ENCODE measurements at regions not wholly inside any gene's neighbourhood (a gene's known extent, or its start where the extent isn't known, plus 50 kb on each side); places are given as distances from the start of the nearest gene placed in this dataset.

DNA sequence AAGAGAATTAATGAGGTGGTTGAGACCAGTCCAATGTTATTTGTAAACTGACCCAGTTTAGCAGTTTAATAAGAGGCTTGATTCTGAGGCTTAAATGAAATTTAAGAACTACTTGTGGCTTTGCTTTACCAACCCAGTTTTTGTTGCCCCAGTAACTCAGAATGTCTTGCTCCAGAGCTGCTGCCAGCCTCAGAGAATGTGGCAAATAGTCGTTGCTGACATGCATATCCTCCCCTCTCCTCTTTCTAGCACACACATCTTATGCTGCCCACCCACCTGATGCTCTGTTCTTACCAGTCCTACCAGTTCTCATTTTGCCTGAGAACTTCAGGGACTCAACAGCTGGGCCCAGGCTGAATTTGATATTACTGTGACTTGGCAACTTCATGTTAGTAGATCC, 92.4 kb upstream of the TSC22D2 start:
- Histone ChIP-seq H2AFZ (ENCODE audit: low read depth, low read length, poor library complexity, severe bottlenecking) (no peak overlapping the region), H3K27me3 (ENCODE audit: insufficient read depth, low read length) (no peaks in the 10 kb centered on the region), H3K4me3 (replicated peaks in 1 of 2; ENCODE audit: low read depth in 1 of 2, low read length in 2 of 2) (no peak overlapping the region), H4K20me1 (ENCODE audit: insufficient read depth) (no peaks in the 10 kb centered on the region), H3K9me2 (ENCODE audit: insufficient read depth) (no peaks in the 10 kb centered on the region), H3K27ac (ENCODE audit: low read depth, low read length) (no peak overlapping the region), H3K4me2 (ENCODE audit: low read length) (no peak overlapping the region), H3K4me1 (ENCODE audit: control insufficient read depth in 1 of 2, insufficient read depth in 2 of 2, low read length in 2 of 2) (peaks cover 6 to 30% of the 10 kb centered on the region in 2 experiments), H3K9ac (ENCODE audit: low read length) (no peak overlapping the region), H3K36me3 (ENCODE audit: control insufficient read depth in 1 of 2, insufficient read depth in 2 of 2, low read length in 2 of 2) (no peaks in the 10 kb centered on the region), H3K9me3 (ENCODE audit: control insufficient read depth in 1 of 2, insufficient read depth in 1 of 2, low read depth in 1 of 2, low read length in 2 of 2) (no peaks in the 10 kb centered on the region), H3K79me2 (ENCODE audit: insufficient read depth, low read length) (no peaks in the 10 kb centered on the region)
- no peak for DNase-seq (ENCODE audit: low read depth, low spot score)
- POLR2A ChIA-PET: no interaction called here
- RAD21 ChIA-PET (ENCODE audit: low non-redundant PET in 1 of 2, low total read pairs in 2 of 2, uncharacterized antibody in 2 of 2, unreplicated experiment in 2 of 2): no interaction called here
- ATAC-seq: no peak
- no TSS peak for BruUV-seq (replicated peaks)
- no peak for TF ChIP-seq EGR1 (IDR thresholded peaks at IDR 0.05; ENCODE audit: low read depth)
- TF ChIP-seq ELF1 (IDR thresholded peaks at IDR 0.05; ENCODE audit: borderline replicate concordance, low read depth): no peak
- intact Hi-C loops (cut with micrococcal nuclease): no loop called here
- CTCF ChIA-PET: interaction anchor here (1.0 to 1.5 kb wide), 2 partner anchors 12 to 180 kb away, joined by 5 read pairs; no protein-coding TSS in a partner anchor

DNA sequence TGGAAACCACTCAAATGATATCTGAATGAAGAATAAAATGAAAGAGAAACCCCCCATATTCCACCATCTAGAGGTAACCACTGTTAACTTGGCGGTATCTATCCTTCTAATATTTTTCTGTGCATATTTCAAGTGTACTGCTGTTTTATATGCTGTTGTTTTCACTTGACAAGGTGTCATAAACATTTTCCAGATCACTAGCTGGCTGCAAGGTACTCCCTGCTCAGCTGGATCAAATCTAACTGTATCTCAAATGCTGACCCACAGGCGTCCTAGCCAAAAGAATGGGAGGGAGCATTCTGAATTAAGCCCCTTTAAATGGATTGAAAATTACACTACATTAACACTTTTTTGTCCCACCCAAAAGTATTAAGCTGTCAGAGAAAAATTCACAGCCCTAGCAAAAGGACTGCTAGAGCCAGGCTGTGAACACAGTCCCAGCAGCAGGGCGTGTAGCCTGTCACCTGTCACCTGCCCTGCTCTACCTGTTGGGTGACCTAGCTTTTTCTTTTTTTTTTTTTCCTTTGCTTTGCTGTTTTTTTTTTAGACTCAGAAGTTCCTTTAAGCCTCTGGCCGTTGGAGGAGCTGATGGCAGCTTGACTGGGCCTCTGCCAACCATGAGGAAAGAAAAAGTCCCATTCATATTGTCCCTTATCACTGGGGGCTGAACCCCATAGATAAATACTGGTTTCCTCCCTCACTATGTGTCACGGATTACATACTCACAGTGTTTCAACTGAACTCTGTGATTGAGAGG, 93.7 kb upstream of the TSC22D2 start:
- no peak overlapping the region for H3K9ac ChIP-seq (ENCODE audit: low read length)
- no peak overlapping the region for H3K27ac ChIP-seq (ENCODE audit: low read depth, low read length)
- no peak overlapping the region for H3K4me3 ChIP-seq (replicated peaks in 1 of 2; ENCODE audit: low read depth in 1 of 2, low read length in 2 of 2)
- intact Hi-C loops (cut with micrococcal nuclease): no loop called here
- H2AFZ ChIP-seq (ENCODE audit: low read depth, low read length, poor library complexity, severe bottlenecking): no peak overlapping the region
- peaks cover 3 to 22% of the 10 kb centered on the region in 2 experiments for H3K4me1 ChIP-seq (ENCODE audit: control insufficient read depth in 1 of 2, insufficient read depth in 2 of 2, low read length in 2 of 2)
- ATAC-seq (peak; percentile 44; the same call in 1 of the 2 replicates), DNase-seq (ENCODE audit: low read depth, low spot score) (no peak)
- no peak overlapping the region; the same call in 1 of the 2 replicates for H3K4me2 ChIP-seq (ENCODE audit: low read length)
- no peaks in the 10 kb centered on the region for H3K27me3 ChIP-seq (ENCODE audit: insufficient read depth, low read length)
- H3K9me3 ChIP-seq (ENCODE audit: control insufficient read depth in 1 of 2, insufficient read depth in 1 of 2, low read depth in 1 of 2, low read length in 2 of 2): no peaks in the 10 kb centered on the region
- H3K36me3 ChIP-seq (ENCODE audit: control insufficient read depth in 1 of 2, insufficient read depth in 2 of 2, low read length in 2 of 2): no peaks in the 10 kb centered on the region
- no peaks in the 10 kb centered on the region for H3K9me2 ChIP-seq (ENCODE audit: insufficient read depth)
- ChIA-PET RAD21 (ENCODE audit: low non-redundant PET in 1 of 2, low total read pairs in 2 of 2, uncharacterized antibody in 2 of 2, unreplicated experiment in 2 of 2) (no interaction called here), POLR2A (no interaction called here), CTCF (interaction anchor here (0.6 to 1.3 kb wide), 3 partner anchors 10 to 181 kb away, joined by 3 read pairs; no protein-coding TSS in a partner anchor)
- H4K20me1 ChIP-seq (ENCODE audit: insufficient read depth): no peaks in the 10 kb centered on the region
- no TSS peak for BruUV-seq (replicated peaks)
- no peaks in the 10 kb centered on the region for H3K79me2 ChIP-seq (ENCODE audit: insufficient read depth, low read length)
- no peak for TF ChIP-seq JUND (IDR thresholded peaks at IDR 0.05)
- TF ChIP-seq, protein P1, sequence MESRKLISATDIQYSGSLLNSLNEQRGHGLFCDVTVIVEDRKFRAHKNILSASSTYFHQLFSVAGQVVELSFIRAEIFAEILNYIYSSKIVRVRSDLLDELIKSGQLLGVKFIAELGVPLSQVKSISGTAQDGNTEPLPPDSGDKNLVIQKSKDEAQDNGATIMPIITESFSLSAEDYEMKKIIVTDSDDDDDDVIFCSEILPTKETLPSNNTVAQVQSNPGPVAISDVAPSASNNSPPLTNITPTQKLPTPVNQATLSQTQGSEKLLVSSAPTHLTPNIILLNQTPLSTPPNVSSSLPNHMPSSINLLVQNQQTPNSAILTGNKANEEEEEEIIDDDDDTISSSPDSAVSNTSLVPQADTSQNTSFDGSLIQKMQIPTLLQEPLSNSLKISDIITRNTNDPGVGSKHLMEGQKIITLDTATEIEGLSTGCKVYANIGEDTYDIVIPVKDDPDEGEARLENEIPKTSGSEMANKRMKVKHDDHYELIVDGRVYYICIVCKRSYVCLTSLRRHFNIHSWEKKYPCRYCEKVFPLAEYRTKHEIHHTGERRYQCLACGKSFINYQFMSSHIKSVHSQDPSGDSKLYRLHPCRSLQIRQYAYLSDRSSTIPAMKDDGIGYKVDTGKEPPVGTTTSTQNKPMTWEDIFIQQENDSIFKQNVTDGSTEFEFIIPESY (IDR thresholded peaks at IDR 0.05; ENCODE audit: extremely low read depth, insufficient replicate concordance, low read length): no peak
- no peak; the same call in 1 of the 2 replicates for TF ChIP-seq CBX3 (IDR thresholded peaks at IDR 0.05; ENCODE audit: low read depth)
- TF ChIP-seq CEBPB (IDR thresholded peaks at IDR 0.05; ENCODE audit: low read depth): no peak
- TF ChIP-seq EZH2 (IDR thresholded peaks at IDR 0.05): no peak
- no peak for TF ChIP-seq POLR2AphosphoS5 (IDR thresholded peaks at IDR 0.05; ENCODE audit: low read depth, low read length)
- TF ChIP-seq ZFX (IDR thresholded peaks at IDR 0.05): no peak
- no peak for TF ChIP-seq SRF (IDR thresholded peaks at IDR 0.05; ENCODE audit: low read depth)
- no peak for TF ChIP-seq EGR1 (IDR thresholded peaks at IDR 0.05; ENCODE audit: low read depth)
- no peak for TF ChIP-seq EZH2phosphoT487 (IDR thresholded peaks at IDR 0.05; ENCODE audit: borderline replicate concordance)
- no peak for TF ChIP-seq YY1 (IDR thresholded peaks at IDR 0.05; ENCODE audit: extremely low read depth, insufficient replicate concordance, low read depth, low read length)
- TF ChIP-seq, protein P2, sequence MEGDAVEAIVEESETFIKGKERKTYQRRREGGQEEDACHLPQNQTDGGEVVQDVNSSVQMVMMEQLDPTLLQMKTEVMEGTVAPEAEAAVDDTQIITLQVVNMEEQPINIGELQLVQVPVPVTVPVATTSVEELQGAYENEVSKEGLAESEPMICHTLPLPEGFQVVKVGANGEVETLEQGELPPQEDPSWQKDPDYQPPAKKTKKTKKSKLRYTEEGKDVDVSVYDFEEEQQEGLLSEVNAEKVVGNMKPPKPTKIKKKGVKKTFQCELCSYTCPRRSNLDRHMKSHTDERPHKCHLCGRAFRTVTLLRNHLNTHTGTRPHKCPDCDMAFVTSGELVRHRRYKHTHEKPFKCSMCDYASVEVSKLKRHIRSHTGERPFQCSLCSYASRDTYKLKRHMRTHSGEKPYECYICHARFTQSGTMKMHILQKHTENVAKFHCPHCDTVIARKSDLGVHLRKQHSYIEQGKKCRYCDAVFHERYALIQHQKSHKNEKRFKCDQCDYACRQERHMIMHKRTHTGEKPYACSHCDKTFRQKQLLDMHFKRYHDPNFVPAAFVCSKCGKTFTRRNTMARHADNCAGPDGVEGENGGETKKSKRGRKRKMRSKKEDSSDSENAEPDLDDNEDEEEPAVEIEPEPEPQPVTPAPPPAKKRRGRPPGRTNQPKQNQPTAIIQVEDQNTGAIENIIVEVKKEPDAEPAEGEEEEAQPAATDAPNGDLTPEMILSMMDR (IDR thresholded peaks at IDR 0.05 in 2 of 3, conservative IDR thresholded peaks at IDR 0.05 in 1 of 3; ENCODE audit: borderline replicate concordance in 1 of 3, insufficient read depth in 1 of 3, low read depth in 2 of 3, low read length in 2 of 3): no peak
- no peak for TF ChIP-seq ZNF274 (IDR thresholded peaks at IDR 0.05; ENCODE audit: low read depth, low read length)
- TF ChIP-seq TCF7L2 (IDR thresholded peaks at IDR 0.05; ENCODE audit: borderline replicate concordance, extremely low read depth, insufficient read depth, insufficient read length): no peak

All from HCT116 (cell line).